ENCODE measurements at regions not wholly inside any gene's neighbourhood (a gene's known extent, or its start where the extent isn't known, plus 50 kb on each side); places are given as distances from the start of the nearest gene placed in this dataset.

- intact Hi-C loops (cut with micrococcal nuclease) = no loop called here
- no peak for DNase-seq
- ATAC-seq = no peak
Measured at GRCh38 chr6:14187406-14187805, 69.8 kb downstream of the CD83 start.

- ATAC-seq (no peak), DNase-seq (no peak)
- intact Hi-C loops (cut with micrococcal nuclease) = no loop called here
Measured at GRCh38 chr6:14189074-14189473, 71.5 kb downstream of the CD83 start.

- intact Hi-C loops (cut with micrococcal nuclease) = no loop called here
Measured at GRCh38 chr6:14190191-14190928, 72.8 kb downstream of the CD83 start.

GRCh38 chr6:14190929-14191224 is 73.3 kb downstream of the CD83 start:
- intact Hi-C loops (cut with micrococcal nuclease) = no loop called here
- DNase-seq (no peak), ATAC-seq (no peak)

More at GRCh38 chr6:14190191-14190928, 72.8 kb downstream of the CD83 start:
- ATAC-seq (peak; percentile 45), DNase-seq (no peak)

DNA sequence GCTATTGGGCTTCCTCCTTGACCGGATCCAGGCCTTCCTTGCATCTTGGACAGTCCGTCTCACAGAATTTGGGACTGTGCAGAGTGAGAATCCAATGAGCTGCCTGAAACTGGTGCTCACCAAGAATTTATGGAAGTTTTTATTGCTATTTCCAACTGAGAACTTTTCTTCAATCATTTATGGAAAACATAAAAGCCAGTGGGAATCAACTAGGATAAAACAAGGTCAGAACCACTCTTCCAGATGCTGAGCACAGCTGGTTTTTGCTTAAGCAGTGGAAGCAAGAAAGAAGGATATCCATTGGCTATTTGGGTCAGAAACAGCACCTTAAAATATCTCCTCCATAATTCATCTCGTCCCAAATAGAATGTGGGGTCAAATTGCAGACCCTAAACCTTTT is 74.2 kb downstream of the CD83 start:
- intact Hi-C loops (cut with micrococcal nuclease) = no loop called here
- DNase-seq (no peak), ATAC-seq (no peak)

DNA sequence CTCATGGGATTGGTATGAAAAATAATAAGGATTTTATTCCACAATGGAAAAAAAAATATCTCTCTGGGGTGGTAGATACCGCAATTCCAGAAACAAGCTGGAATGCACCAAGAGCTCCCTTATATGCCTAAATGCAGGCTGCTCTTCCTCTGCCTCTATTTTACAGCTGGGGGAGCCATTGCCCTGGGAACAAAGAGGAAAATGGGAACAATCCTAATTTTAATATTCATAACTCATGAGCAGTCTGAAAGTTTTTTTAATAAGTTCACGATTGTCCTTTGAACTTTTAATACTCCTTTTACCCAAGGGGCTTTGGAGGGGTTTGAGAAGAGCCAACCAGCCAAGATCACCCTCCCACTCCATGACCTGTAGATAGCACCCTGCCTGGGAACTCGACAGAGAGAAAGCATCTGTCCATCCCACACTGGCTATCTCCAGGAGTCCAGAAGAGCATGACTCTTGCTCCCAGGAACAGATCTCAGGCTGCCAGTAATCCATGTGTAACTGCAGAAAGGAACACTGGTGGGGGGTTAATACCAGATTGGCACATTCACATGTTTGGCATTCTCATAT is 74.7 kb downstream of the CD83 start:
- peak; percentile 55 for ATAC-seq

GRCh38 chr6:14193524-14193923 is 76.0 kb downstream of the CD83 start:
- ATAC-seq (no peak), DNase-seq (no peak)
- intact Hi-C loops (cut with micrococcal nuclease) = no loop called here

More for the DNA sequence above, 74.7 kb downstream of the CD83 start:
- no peak for DNase-seq
- intact Hi-C loops (cut with micrococcal nuclease) = no loop called here

GRCh38 chr6:14194483-14194882 is 76.9 kb downstream of the CD83 start:
- DNase-seq = no peak
- intact Hi-C loops (cut with micrococcal nuclease) = no loop called here
- ATAC-seq = no peak

GRCh38 chr6:14194976-14195375 is 77.4 kb downstream of the CD83 start:
- ATAC-seq (no peak), DNase-seq (no peak)
- intact Hi-C loops (cut with micrococcal nuclease) = no loop called here

GRCh38 chr6:14196026-14196425 is 78.5 kb downstream of the CD83 start:
- DNase-seq (no peak), ATAC-seq (no peak)
- intact Hi-C loops (cut with micrococcal nuclease) = no loop called here

- ATAC-seq (no peak), DNase-seq (no peak)
- intact Hi-C loops (cut with micrococcal nuclease) = no loop called here
Measured at GRCh38 chr6:14197118-14197517, 79.5 kb downstream of the CD83 start.

GRCh38 chr6:14200047-14200446 is 82.5 kb downstream of the CD83 start:
- DNase-seq = no peak
- ATAC-seq = no peak
- intact Hi-C loops (cut with micrococcal nuclease) = no loop called here

- ATAC-seq (no peak), DNase-seq (no peak)
- intact Hi-C loops (cut with micrococcal nuclease) = no loop called here
Measured at GRCh38 chr6:14202947-14203346, 85.4 kb downstream of the CD83 start.

DNA sequence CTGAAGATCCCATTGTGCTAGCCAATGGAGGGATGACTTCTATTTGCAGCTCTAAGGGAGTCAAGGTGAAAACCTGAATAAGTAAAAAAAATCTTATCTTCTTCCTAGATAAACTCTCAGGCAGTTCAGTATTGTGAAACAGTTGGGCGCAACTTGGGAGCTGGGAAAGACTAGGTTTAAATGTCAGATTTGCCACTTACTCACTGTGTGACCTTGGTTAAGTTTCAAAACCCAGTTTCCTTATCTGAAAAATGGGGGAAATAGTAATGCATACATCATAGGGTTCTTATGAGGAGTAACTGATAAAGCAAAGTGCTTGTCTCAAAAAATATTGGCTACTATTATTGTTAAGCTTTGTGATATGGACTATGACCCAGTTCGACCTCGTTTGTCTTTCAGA is 88.8 kb downstream of the CD83 start:
- DNase-seq (no peak), ATAC-seq (no peak)
- intact Hi-C loops (cut with micrococcal nuclease) = no loop called here

DNA sequence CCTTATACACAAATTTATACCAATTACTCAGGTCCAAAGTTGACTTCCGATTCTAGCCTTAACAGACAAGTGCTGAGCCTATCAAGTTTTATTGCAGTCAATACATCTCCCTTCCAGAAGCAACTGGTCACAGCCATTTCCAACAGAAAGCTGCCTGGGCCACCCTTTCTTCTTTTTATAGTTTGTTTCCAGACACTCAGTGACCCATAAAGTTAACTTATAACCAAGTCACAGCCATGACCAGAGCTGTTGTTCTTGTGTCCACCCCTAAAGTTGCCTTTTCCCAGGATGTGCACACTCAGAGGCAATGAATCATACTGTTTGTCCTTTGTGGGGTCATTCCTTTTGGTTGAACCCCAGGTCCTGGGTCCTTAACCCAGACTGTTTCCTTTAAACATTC is 89.9 kb downstream of the CD83 start:
- ATAC-seq = no peak
- intact Hi-C loops (cut with micrococcal nuclease) = no loop called here
- DNase-seq = no peak

DNA sequence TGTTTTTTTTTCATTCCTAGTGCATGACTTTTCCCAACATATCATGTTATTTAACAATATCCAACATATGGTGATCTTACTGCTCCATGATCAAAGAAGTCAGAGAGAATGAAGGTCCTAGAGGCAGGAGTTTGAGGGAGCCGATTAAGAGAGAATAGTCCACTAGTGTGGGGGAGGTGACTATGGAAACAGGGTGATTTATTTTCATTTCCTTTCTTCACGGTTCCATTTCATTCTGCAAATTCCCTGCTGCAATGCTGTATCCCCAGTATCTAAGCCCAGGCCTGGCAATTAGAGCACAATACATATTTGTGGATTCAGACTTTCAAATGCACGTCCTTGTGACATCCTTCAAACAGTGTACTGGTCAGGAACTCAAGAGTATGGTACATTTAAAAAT is 91.4 kb downstream of the CD83 start:
- no peak for DNase-seq
- ATAC-seq = no peak
- intact Hi-C loops (cut with micrococcal nuclease) = no loop called here

DNA sequence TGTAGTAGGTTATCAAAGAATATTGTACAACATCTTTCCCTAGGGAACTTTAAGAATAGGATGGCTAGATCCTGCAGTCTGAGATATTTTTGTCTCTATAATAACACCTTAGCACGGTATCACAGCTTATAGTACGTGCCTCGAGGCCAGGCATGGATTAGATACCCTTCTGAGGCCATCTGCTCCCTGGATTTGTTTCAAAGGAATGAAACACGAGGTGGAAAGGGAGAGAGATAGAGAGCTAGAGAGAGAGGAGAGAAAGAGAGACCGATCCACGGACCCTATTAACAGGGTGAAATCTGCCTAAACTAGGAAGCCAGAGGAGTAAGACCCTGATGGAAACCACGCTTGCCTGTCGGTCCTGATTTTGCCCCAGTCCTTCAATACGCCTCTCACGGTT is 92.5 kb downstream of the CD83 start:
- intact Hi-C loops (cut with micrococcal nuclease) = no loop called here
- no peak for ATAC-seq

DNA sequence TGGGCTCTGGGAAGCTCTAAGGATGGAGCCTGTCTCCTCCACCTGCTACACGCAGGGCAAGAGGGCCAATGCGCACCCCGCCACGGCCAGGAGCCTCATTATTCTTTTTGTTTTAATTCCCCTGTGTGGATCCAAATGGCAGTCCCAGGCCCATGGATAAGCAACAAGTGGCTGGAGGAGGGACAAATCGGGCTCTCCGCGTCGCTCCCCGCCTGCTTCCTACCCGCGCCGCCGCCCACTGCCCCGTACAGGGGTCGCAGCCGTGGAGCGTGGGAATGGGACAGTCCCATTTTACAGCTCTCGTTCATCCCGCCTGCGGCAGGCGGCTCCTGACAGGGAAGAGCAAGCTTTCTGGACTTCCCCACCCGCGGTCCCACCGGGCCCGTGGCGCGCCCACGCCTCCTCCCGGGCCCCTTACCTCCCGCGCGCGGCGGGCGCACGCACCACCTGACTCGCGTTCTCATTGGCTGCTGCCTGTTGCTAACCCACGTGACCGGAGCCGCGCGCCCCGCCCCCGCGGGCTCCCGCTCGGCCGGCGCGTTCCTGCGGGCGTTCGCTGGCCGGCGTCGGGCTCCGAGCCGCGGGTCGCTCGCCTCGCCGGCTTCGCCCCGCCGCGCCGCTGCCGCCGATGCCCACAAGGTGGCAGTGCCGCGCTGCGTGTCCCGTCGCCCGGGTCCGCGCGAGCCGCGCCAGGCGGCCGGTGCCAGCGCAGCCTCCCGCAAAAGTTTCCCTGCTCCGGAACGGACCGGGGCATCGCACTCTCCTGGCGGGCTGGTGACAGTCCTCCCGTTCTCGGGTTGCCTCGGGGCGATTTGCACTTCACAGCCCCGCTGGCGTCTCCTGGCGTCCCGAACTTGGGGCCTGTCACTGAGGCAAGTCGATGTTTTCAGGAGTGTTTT is 93.3 kb downstream of the CD83 start:
- intact Hi-C loops (cut with micrococcal nuclease) = no loop called here
- DNase-seq = peak; percentile 98
- peak; percentile 97 for ATAC-seq

More for the DNA sequence above, 92.5 kb downstream of the CD83 start:
- DNase-seq = no peak

GRCh38 chr6:14211562-14211942 is 94.0 kb downstream of the CD83 start:
- ATAC-seq = peak; percentile 56
- intact Hi-C loops (cut with micrococcal nuclease) = no loop called here
- DNase-seq = peak; percentile 74

DNA sequence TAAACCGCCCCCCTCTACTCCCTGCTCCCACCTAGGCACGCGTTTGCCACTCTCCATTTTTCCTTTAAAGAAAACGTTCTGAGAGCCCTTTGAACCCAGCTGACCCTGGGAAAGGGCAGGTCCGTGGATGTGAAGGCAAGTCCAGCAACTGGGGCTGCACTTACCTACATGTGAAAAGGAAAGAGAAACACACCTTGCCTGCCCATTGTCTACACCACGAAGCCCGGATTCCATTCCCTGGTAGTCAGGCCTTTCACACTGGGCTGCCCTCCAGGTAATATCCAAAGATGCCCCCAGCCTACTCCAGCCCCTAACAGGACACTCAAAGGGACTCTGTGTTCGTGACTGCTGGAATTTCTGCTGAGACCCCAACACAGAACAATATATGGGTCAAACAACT is 94.4 kb downstream of the CD83 start:
- intact Hi-C loops (cut with micrococcal nuclease) = no loop called here
- DNase-seq = no peak
- no peak for ATAC-seq

GRCh38 chr6:14212632-14213031 is 95.1 kb downstream of the CD83 start:
- intact Hi-C loops (cut with micrococcal nuclease) = no loop called here
- no peak for ATAC-seq

More at GRCh38 chr6:14212632-14213031, 95.1 kb downstream of the CD83 start:
- DNase-seq = no peak
